HEK293T (cell line): ENCODE measurements at regions not wholly inside any gene's neighbourhood (a gene's known extent, or its start where the extent isn't known, plus 50 kb on each side); places are given as distances from the start of the nearest gene placed in this dataset.

Experiments used
- CTCF ChIA-PET: fragments of 350-600 bp; formaldehyde crosslinking; extraction: SDS; loops from one replicate; lab custom pipeline; 2021; ENCODE audit warnings: antibody characterized with exemption, inconsistent platforms; lab: Yijun Ruan, JAX
- POLR2A ChIA-PET: fragments of 350-600 bp; formaldehyde crosslinking; extraction: SDS; loops from one replicate; lab custom pipeline; 2020; ENCODE audit warnings: antibody characterized with exemption, inconsistent platforms; lab: Yijun Ruan, JAX
- DNase-seq: peaks from one replicate; pipeline ENCODE4 v3.0.0; 2012; ENCODE audit warnings: mixed read lengths; ENCODE audit errors: extremely low spot score
- ARNT ChIP-seq: fragments of 450-650 bp; IDR thresholded peaks from 2 replicates; pipeline ENCODE4 v1.6.1; 2017; ENCODE audit warnings: mild to moderate bottlenecking
- BHLHE40 ChIP-seq: fragments of 450-650 bp; IDR thresholded peaks from 2 replicates; pipeline ENCODE4 v1.6.1; 2016; ENCODE audit warnings: mild to moderate bottlenecking, moderate library complexity, borderline replicate concordance
- CTBP1 ChIP-seq: fragments of 450-650 bp; IDR thresholded peaks from 2 replicates; pipeline ENCODE4 v1.6.1; 2016; ENCODE audit warnings: borderline replicate concordance
- ELF4 ChIP-seq: fragments of 450-650 bp; IDR thresholded peaks from 2 replicates; pipeline ENCODE4 v1.6.1; 2017; ENCODE audit warnings: antibody characterized with exemption
- FOXA1 ChIP-seq: fragments of 450-650 bp; IDR thresholded peaks from 2 replicates; pipeline ENCODE4 v1.6.1; 2016; ENCODE audit warnings: mild to moderate bottlenecking
- FOXK2 ChIP-seq: fragments of 450-650 bp; IDR thresholded peaks from 2 replicates; pipeline ENCODE4 v1.6.1; 2016; ENCODE audit warnings: mild to moderate bottlenecking
- FOXM1 ChIP-seq: fragments of 450-650 bp; IDR thresholded peaks from 2 replicates; pipeline ENCODE4 v1.6.1; 2017; ENCODE audit warnings: mild to moderate bottlenecking, borderline replicate concordance
- HDGF ChIP-seq: fragments of 450-650 bp; IDR thresholded peaks from 2 replicates; pipeline ENCODE4 v1.6.1; 2017; ENCODE audit warnings: antibody characterized with exemption, borderline replicate concordance
- L3MBTL2 ChIP-seq: fragments of 450-650 bp; conservative IDR thresholded peaks from 2 replicates; pipeline ENCODE4 v1.6.1; 2016; ENCODE audit warnings: mild to moderate bottlenecking
- LEF1 ChIP-seq: fragments of 450-650 bp; IDR thresholded peaks from 2 replicates; pipeline ENCODE4 v1.6.1; 2017; ENCODE audit warnings: mild to moderate bottlenecking, borderline replicate concordance
- NFRKB ChIP-seq: fragments of 450-650 bp; IDR thresholded peaks from 2 replicates; pipeline ENCODE4 v1.6.1; 2016; ENCODE audit warnings: mild to moderate bottlenecking, moderate library complexity
- PKNOX1 ChIP-seq: fragments of 450-650 bp; IDR thresholded peaks from 2 replicates; pipeline ENCODE4 v1.6.1; 2016
- SP1 ChIP-seq: fragments of 450-650 bp; IDR thresholded peaks from 2 replicates; pipeline ENCODE4 v1.6.1; 2017
- SUZ12 ChIP-seq: fragments of 450-650 bp; IDR thresholded peaks from 2 replicates; pipeline ENCODE4 v1.6.1; 2016; ENCODE audit warnings: mild to moderate bottlenecking
- TARDBP ChIP-seq: fragments of 450-650 bp; IDR thresholded peaks from 2 replicates; pipeline ENCODE4 v1.6.1; 2016
- ZNF384 ChIP-seq: fragments of 450-650 bp; IDR thresholded peaks from 2 replicates; pipeline ENCODE4 v1.6.1; 2016

- no peak for TF ChIP-seq NFRKB
- no peak for TF ChIP-seq PKNOX1
- TF ChIP-seq FOXM1: no peak
- DNase-seq: no peak
- CTCF ChIA-PET: no interaction called here
- POLR2A ChIA-PET: no interaction called here
Observed at GRCh38 chr4:137644201-137644600, 111.9 kb upstream of the PCDH18 start.

GRCh38 chr4:137641544-137641943, 109.2 kb upstream of the PCDH18 start:
- CTCF ChIA-PET: interaction anchor here (0.6 kb wide), 1 partner anchor 268 kb away, joined by 4 read pairs; no protein-coding TSS in a partner anchor
- no peak for DNase-seq
- POLR2A ChIA-PET: no interaction called here
- no peak for TF ChIP-seq SP1
- no peak for TF ChIP-seq HDGF
- TF ChIP-seq L3MBTL2: no peak
- TF ChIP-seq ELF4: no peak
- TF ChIP-seq ARNT: no peak
- no peak for TF ChIP-seq LEF1
- no peak for TF ChIP-seq NFRKB
- TF ChIP-seq ZNF384: no peak
- no peak for TF ChIP-seq SUZ12
- no peak for TF ChIP-seq FOXM1
- no peak for TF ChIP-seq FOXA1
- TF ChIP-seq BHLHE40: no peak
- TF ChIP-seq CTBP1: no peak

GRCh38 chr4:137640838-137641158, 108.5 kb upstream of the PCDH18 start:
- POLR2A ChIA-PET: no interaction called here
- no peak for DNase-seq
- CTCF ChIA-PET: no interaction called here
- TF ChIP-seq PKNOX1: no peak
- no peak for TF ChIP-seq LEF1
- TF ChIP-seq FOXA1: no peak
- no peak for TF ChIP-seq HDGF
- no peak for TF ChIP-seq BHLHE40
- TF ChIP-seq FOXK2: no peak
- no peak for TF ChIP-seq SP1
- TF ChIP-seq TARDBP: no peak
- no peak for TF ChIP-seq ELF4
- no peak for TF ChIP-seq NFRKB
- TF ChIP-seq SUZ12: no peak
- TF ChIP-seq ARNT: no peak
- TF ChIP-seq ZNF384: no peak
- no peak for TF ChIP-seq L3MBTL2
- TF ChIP-seq FOXM1: no peak

DNA sequence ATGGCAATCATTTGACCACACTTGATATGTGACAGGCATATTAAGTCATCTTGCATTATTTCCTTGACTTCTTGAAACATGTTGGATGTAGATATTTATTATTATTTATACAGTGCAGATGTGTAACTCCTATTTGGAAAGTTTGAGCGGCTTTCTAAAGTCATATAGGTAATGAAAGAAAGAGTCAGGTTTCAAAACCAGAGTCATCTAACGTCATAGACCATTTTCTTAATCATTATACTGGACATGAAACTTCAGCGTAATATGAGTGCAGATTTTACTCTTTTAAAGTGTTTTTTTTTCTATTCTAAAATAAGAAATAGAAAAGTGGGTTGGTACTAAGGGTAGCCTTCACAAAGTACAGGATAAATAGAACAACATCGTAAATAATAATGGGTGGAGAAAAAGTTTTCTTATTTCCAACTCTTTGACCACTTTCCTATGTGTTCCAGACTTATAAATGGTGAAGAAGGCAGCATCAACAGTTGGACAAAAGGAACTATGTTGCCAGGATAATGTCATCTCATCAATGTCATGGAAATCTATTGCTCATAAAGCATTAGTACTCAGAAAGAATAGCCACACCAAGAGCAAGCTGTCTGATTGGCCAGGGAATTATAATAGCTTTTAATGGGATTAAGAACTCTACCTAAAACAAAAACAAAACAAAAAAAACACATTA, 108.0 kb upstream of the PCDH18 start:
- TF ChIP-seq SP1: no peak
- no peak for TF ChIP-seq SUZ12
- no peak for TF ChIP-seq ELF4
- TF ChIP-seq LEF1: no peak
- TF ChIP-seq BHLHE40: no peak
- TF ChIP-seq NFRKB: no peak
- no peak for TF ChIP-seq PKNOX1
- no peak for TF ChIP-seq L3MBTL2
- no peak for TF ChIP-seq CTBP1
- no peak for TF ChIP-seq FOXM1
- TF ChIP-seq FOXA1: no peak
- TF ChIP-seq HDGF: no peak
- no peak for TF ChIP-seq ZNF384
- TF ChIP-seq TARDBP: no peak
- no peak for TF ChIP-seq FOXK2
- TF ChIP-seq ARNT: no peak
- DNase-seq: no peak
- ChIA-PET CTCF (no interaction called here), POLR2A (no interaction called here)

DNA sequence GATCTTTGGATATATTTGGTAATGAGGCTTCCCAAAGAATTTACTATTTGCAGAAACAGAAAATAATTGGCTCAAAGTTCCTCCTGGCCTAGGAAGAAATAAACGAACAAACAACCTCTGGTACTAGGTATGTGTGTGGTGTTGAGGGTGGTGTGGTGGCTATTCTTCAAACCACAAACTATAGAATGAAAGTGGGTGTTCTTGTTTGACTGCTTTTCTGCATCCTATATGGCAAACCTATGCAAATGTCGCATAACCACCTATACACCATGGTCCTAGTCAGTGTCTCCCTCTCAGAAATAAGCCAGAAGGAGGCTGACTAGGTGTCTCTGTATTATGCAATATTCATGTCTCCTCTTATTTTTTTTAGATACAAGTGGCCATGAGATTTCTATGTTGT, 106.6 kb upstream of the PCDH18 start:
- TF ChIP-seq FOXK2 (no peak), FOXM1 (no peak), ARNT (no peak), HDGF (no peak), LEF1 (no peak), SP1 (no peak), ZNF384 (no peak), ELF4 (no peak), FOXA1 (no peak), PKNOX1 (no peak), BHLHE40 (no peak)
- DNase-seq: no peak
- ChIA-PET CTCF (no interaction called here), POLR2A (no interaction called here)

DNA sequence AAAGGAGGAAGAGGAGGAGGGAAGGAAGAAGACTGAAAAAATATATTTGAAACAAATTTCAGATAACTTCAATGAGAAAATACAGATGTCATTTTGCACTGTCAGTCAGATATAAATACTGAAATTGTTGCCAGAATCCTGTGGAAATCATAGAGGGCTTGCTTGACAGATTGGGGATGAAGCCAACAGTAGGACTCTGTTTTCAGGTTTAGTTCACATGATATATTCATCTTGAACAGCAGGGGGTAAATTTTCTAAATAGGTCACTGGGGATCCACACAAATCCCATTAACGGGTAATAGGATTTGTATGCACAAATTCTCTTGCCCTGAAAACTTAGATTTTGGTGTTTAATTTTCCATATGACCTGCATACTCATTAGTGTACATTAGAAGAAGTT, 103.3 kb upstream of the PCDH18 start:
- ChIA-PET POLR2A (no interaction called here), CTCF (no interaction called here)
- TF ChIP-seq NFRKB (no peak), TARDBP (no peak), FOXK2 (no peak)
- no peak for DNase-seq
